A549 (cell line): ENCODE measurements at regions not wholly inside any gene's neighbourhood (a gene's known extent, or its start where the extent isn't known, plus 50 kb on each side); places are given as distances from the start of the nearest gene placed in this dataset.

Experiments used
- CBX8 ChIP-seq: fragments of 200-600 bp; sonication (generic); IDR thresholded peaks from 2 replicates; pipeline ENCODE4 v1.6.1; 2016
- CHD2 ChIP-seq: fragments of 150-350 bp; IDR thresholded peaks from 2 replicates; pipeline ENCODE4 v1.6.1; 2014; ENCODE audit warnings: low read length; ENCODE audit not compliant: partially characterized antibody
- EHMT2 ChIP-seq: fragments of 200-600 bp; sonication (generic); IDR thresholded peaks from 2 replicates; pipeline ENCODE4 v1.6.1; 2016; ENCODE audit warnings: antibody characterized with exemption, low read depth, mild to moderate bottlenecking, moderate library complexity
- EP300 ChIP-seq, 2 experiments: fragments of >200 bp; sonication (Bioruptor Twin); formaldehyde crosslinking; IDR thresholded peaks; 2 replicates in 1 of 2; 3 replicates in 1 of 2; pipeline ENCODE4 v1.6.1; 2016 to 2017
- NFE2L2 ChIP-seq: fragments of 150-350 bp; conservative IDR thresholded peaks from 2 replicates; pipeline ENCODE4 v1.6.1; 2014; ENCODE audit warnings: low read length
- SMC3 ChIP-seq: fragments of >200 bp; sonication (Bioruptor Twin); formaldehyde crosslinking; IDR thresholded peaks from 3 replicates; pipeline ENCODE4 v1.6.1; 2018; ENCODE audit warnings: inconsistent platforms
- ZC3H11A ChIP-seq: fragments of 450-650 bp; IDR thresholded peaks from 2 replicates; pipeline ENCODE4 v1.6.1; 2014; ENCODE audit warnings: antibody characterized with exemption, mild to moderate bottlenecking
- TF ChIP-seq, protein P1 (sequence below): fragments of >200 bp; sonication (Bioruptor Twin); formaldehyde crosslinking; IDR thresholded peaks from 3 replicates; pipeline ENCODE4 v1.5.1; 2016

DNA sequence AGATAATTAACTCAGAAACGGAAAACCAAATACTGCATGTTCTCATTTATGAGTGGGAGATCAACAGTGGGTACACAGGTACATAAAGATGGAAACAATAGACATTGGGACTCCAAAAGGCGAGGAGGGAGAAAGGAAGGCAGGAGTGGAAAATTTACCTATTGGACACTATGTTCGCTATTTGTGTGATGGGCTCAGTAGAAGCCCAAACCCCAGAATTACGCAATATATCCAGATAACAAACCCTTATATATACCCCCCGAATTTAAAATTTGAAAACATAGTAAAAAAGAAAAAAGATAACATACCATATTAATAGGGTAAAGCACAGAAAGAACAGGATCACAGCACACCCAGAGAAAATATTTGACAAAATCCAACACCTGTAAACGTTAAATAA lies 1351.7 kb upstream of the FAM98A start:
- TF ChIP-seq EP300 (IDR thresholded peaks at IDR 0.05): no peak
- TF ChIP-seq EHMT2: no peak
- TF ChIP-seq, protein P1, sequence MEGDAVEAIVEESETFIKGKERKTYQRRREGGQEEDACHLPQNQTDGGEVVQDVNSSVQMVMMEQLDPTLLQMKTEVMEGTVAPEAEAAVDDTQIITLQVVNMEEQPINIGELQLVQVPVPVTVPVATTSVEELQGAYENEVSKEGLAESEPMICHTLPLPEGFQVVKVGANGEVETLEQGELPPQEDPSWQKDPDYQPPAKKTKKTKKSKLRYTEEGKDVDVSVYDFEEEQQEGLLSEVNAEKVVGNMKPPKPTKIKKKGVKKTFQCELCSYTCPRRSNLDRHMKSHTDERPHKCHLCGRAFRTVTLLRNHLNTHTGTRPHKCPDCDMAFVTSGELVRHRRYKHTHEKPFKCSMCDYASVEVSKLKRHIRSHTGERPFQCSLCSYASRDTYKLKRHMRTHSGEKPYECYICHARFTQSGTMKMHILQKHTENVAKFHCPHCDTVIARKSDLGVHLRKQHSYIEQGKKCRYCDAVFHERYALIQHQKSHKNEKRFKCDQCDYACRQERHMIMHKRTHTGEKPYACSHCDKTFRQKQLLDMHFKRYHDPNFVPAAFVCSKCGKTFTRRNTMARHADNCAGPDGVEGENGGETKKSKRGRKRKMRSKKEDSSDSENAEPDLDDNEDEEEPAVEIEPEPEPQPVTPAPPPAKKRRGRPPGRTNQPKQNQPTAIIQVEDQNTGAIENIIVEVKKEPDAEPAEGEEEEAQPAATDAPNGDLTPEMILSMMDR: no peak
- no peak for TF ChIP-seq SMC3
- no peak for TF ChIP-seq CBX8
- no peak for TF ChIP-seq CHD2
- no peak for TF ChIP-seq NFE2L2
- no peak for TF ChIP-seq ZC3H11A
